ENCODE measurements at regions not wholly inside any gene's neighbourhood (a gene's known extent, or its start where the extent isn't known, plus 50 kb on each side); places are given as distances from the start of the nearest gene placed in this dataset.

DNA sequence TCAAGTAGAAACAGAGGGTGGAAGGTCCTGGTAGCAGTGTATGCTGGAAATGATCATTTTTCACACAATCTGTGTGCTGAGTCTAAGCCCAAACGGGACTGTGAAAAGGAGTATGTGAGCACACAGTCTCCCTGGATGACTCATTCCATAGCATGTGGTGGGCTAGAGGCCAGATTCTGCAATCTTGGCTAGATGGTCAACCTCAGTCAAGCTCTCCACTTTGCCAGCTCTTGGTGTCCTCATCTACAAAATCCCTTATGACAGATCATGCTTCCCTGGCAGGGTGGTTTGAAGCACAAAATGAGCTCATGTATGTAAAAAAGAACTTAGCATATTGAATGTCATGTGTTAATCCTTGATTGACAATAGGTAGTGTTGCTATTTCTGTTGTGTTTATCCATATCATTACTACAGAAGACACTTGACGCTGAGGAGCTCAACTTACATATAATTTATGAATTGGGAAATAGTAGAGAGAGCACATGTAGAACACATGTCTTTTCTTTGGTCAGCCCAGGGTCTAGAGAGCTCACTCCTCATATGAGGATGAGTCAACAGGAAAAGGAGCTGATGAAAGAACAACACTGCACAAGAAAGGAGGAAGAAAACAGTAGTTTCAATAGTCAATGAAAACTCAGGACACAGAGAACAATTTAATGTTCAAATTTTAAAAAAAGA is 517.5 kb downstream of the BCL11B start:
- no peak for DNase-seq (ENCODE audit: low read depth)

DNA sequence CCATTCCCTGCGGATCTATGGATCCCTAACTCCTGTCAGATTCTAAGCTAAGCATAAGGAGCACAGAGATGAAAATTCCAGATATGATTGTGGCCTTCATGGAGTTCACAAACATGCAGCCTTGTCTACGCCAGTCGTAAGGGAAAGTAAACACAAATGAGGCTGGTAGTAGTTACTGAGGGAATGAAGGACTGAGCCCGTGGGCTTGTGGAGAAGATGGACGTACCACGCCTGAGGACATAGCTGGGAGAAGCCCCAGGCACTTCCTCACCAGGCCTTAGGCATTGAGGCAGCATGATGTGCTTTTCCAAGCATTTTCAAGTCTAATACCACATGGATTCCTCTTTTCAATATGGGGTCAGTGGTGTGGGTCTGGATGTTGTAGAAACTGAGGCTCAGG is 515.2 kb downstream of the BCL11B start:
- DNase-seq (ENCODE audit: low read depth), result no peak

DNA sequence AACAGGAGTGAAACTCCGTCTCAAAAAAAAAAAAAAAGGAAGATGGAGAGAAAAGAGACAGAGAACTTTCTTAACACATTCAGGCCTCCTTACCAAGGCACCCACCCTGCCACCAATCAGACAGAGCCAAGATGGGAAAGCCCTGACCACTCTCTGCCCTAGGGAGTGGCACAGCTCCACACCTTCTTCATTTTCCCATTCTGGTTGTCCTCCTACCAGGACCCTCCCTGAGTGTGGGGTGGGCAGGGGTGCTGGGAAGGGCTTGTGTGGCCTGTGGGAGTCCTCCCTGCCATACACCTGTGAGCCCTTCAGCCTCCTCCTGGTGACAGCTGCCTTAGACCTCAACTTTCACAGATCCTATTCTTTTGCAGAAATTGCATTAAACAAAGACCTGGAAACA is 513.6 kb downstream of the BCL11B start:
- DNase-seq (ENCODE audit: low read depth), result no peak

DNA sequence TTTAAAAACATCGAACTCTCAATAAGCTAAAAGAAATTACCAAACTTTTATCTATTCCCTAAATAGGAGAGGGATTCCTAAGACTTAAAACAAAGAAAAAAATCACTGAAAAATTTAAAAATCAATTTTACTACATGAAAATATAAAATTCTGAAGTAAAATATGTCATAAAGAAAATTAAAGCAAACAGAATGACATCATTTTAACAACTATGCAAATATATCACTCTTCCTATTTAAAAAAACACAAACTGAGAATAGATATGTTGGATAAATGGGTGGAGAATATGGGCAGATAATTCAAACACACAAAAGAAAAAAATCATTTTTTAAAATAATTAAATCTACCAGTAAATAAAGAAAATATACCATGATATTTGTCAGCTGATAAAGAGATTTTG is 510.0 kb downstream of the BCL11B start:
- DNase-seq (ENCODE audit: low read depth), result no peak

DNA sequence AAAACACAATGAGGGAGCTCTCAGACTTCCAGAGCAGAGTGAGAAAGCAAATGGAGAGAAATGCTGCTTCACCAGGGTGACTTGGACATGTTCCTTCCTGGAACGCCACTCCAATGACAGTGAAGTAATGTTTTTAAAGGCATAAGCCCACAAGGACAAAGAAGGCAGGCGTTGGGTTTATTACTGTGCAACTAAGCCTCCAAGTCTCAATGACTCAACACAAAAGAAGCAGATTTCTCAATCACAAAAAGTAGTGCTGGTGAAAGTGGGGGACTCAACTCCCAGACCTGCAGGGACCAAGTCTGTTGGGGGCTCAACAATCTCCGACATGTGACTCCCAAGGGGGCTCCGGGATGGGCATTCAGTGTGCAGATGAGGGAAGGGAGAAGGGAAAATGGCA is 505.2 kb downstream of the BCL11B start:
- no peak for DNase-seq (ENCODE audit: low read depth)

DNA sequence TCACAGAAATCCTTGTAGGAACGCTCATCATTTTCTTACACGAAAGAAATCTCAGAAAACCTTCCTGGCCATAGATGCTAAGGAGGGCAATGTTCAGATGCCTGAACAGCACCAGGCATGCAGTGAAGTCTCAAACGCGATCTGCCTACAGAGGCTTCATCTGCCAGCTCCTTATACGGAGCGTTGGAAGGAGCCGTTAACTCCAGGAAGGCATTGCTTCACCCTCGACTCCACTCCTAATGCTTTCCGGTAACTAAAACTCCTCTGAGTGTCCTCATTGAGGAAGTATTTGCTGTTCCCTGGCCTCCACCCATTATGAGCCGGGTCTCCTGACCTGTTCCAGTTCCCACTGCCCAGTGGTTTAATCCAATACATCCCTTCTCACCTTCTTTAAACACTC is 502.7 kb downstream of the BCL11B start:
- DNase-seq (ENCODE audit: low read depth), result no peak

DNA sequence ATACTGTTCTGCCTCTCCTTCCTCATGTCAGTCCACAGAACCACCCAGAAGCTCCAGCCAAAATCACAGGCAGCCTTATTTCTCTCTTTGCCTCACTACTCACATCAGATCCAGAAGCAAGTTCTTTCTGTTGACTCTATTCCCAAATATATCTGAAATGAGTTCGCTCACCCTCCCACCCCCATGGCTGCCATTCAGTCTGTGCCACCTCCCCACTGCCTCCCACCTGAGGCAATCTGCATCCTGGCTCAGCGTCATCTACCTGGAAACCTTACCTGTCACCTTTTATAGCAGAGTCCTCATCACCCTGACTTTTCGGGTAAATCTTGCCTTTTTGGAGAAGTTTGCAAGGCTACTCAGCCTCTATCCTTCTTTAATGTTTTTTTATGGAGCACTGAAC is 501.8 kb downstream of the BCL11B start:
- no peak for DNase-seq (ENCODE audit: low read depth)

DNA sequence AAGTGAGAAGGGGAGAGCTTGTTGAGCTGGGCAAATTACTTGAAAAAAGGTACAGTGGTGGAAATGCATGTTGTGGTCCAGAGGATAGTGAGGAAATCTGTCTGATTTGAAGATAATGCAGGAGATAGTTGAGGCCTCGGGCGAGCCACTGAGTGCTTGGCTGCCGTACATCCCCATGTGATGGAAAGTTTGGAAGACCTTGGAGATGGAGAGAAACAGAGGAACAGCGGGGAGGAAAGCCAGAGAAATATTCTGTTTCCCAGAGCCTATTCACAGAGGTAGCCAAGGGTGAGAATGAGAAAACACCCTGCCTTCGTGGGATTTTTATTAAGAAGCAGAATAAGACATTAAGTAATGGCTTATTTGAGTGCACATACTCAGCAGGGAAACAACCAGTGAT is 498.2 kb downstream of the BCL11B start:
- DNase-seq (ENCODE audit: low read depth), result no peak

DNA sequence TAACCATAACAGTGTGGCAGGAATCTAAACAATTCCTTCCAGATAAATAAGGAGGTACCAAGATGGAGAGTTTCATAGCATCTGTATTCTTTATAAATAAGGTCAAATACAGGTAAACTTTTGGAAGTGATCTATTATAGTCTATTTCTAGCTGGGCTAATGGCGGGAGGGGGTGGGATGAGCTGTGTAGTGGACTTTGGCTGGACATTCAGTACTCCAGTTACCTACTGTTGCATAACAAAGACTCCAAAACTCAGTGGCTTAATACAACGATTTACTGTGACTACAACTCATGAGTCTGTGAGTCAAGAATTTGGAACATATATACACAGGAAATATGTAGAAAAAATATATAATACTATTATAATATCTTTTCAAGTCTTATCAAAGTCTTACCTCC is 496.1 kb downstream of the BCL11B start:
- DNase-seq (ENCODE audit: low read depth), result no peak

DNA sequence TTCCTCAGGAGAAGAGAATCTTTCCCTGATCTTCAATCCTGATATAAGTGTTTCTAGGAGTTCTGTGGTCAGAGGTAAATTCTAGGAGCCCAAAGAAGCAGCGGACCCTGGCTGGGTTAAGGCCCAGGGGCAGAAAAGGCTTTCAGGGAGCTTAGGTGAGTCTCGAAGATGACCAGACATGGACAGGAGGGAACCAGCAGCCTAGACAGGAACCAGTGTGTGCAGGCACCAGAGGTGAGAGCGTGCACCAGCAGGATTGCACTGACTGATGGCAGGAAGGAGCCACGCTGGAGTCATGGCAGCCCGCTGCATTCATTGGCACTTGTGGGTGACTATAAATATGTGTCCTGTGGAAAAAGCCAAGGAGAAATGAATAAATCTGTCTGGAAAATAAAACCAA is 489.9 kb downstream of the BCL11B start:
- DNase-seq (ENCODE audit: low read depth), result no peak

DNA sequence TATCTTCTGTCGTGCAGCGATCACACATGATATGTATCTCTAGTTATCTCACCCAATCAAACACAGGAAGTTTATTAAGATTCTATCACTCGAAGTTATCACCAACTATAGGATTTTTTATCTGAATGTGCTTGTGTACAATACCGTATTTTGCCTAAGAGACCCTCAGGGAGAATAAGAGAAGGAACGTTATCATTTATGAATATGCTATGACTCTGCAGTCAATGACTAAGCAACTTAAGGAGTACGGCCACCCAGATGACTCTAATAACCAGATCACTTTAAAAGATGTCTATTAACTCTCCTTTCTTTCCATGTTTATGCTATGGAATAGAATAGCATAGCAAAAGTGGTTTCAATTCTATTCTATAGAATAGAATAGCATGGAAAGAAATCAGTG is 486.4 kb downstream of the BCL11B start:
- no peak for DNase-seq (ENCODE audit: low read depth)

DNA sequence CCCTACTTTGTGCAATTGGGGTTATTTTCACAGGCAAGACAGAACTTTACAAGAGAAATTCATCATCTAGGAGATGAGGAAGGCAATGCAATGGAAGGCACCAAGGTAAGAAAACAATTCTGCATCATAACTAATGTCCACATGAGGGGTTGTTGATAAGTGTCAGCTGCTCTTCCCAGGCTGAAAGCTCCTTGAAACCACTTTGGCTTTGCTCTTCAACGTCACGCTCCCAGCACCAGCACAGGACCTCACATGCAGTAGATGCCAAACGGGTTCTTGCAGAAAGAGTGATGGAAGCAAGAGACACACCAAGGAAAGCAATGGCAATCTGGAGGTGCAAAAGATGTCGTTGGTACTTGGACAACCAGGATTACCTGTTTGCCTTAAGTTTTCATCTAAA is 485.5 kb downstream of the BCL11B start:
- no peak for DNase-seq (ENCODE audit: low read depth)

DNA sequence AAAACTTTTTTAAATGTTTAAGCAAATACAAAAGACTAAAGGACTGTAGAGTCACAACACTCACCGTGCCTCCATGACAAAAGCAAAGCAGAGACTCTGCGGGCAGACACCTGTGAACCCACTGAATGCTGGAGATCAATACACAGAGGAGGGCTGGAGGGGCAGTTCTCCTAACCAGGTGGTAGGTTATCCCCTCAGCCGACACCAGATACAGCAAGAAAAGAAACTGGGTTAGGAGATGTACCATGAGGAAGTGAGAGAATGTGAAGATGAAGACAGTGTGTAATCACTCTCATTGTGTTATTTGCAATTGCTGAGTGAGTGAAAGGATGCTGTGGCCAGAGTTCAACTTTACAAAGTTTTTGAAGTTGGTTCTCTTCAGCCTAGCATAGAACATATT is 480.3 kb downstream of the BCL11B start:
- DNase-seq (ENCODE audit: low read depth), result no peak

DNA sequence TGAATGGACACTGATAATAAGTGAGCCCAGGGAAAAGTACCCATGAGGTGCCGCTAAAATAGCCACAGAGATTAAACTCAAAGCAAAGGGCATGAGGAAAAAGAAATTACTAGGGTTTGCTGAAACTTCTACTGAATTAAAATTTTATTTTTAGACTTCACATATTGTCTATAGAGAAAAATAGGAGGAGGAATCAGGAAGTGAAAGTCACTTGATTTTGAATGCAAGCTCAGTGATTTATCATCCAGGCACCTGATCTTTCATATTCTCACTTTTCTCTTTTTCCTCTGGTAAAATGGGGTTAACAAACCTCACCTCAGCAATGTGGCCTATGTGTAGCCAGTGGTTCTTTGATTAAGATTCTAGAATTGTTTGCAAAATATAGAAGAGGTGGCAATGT is 479.8 kb downstream of the BCL11B start:
- no peak for DNase-seq (ENCODE audit: low read depth)

DNA sequence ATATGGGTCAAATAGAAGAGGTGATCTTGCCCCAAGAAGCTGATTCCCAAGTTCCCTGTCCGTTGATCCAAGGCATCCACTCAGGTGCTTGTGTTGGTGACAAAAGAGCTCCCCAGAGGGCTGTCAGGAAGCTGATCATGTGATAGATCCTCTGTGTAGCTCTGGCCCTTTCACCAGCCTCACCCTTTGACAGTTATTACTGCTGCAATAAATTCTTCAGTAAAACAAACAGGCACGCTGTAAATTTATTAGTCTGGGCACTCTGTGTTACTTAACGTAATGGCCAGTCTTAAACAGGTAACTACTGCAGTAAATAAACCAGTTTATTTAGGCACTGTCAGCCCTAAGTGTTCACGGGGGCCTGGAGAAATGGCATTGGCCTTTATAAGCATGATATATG is 473.9 kb downstream of the BCL11B start:
- DNase-seq (ENCODE audit: low read depth), result no peak

DNA sequence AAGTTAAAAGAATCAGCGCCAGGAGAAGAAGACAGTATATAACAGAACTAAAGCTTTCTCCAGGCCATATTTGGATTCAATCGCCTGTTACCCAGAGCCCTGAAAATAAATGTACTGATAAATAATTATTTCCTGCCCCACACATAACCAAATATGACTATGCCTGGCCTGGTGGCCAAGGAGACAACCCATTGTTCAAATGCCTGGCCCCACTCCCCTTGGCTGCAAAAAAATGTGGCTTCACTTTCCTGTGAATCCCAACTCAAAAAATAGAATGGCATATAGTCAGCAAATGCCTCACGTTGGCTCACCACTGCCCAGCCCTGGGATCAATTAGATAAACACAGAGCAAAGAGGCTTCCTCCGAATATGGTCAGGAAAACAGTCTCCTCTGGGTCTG is 472.1 kb downstream of the BCL11B start:
- no peak for DNase-seq (ENCODE audit: low read depth)

DNA sequence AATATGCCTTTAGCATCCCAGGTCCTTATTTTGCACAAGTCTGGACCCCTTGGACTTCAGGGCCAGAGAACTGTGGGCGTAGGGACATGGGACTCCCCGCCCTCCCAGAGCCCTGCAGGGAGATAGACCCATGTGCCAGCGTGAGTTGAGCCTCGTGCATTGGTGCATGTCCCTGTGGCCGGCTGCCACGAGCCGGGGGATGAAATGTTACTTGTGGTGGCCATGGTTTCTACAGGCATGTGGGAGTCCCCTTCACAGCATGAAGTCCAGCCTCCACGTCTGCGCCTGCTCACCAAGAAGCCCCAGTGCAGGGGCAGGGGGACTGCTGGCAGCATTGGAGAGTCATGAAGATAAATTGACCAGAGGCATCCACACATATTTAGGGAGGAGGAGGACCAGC is 470.0 kb downstream of the BCL11B start:
- no peak for DNase-seq (ENCODE audit: low read depth)

DNA sequence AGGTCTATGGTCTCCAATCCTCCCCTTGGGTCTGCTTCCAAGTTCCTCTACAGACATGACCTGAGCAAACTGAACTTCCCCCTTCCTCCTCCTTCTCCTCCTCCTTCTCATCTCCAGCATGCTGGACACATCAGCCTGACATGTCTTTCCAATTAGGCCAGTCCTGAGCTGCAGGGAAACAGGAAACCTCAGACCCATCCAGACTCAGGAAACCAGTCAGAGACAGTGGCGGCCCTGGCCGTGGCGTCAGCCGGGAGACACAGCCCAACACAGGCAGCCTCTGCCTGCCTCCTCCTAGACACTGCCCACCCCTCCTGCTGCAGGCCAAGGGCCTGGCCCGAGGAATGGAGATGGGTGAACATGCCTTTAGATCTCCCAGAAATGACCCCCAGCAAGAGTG is 468.8 kb downstream of the BCL11B start:
- DNase-seq (ENCODE audit: low read depth), result no peak

DNA sequence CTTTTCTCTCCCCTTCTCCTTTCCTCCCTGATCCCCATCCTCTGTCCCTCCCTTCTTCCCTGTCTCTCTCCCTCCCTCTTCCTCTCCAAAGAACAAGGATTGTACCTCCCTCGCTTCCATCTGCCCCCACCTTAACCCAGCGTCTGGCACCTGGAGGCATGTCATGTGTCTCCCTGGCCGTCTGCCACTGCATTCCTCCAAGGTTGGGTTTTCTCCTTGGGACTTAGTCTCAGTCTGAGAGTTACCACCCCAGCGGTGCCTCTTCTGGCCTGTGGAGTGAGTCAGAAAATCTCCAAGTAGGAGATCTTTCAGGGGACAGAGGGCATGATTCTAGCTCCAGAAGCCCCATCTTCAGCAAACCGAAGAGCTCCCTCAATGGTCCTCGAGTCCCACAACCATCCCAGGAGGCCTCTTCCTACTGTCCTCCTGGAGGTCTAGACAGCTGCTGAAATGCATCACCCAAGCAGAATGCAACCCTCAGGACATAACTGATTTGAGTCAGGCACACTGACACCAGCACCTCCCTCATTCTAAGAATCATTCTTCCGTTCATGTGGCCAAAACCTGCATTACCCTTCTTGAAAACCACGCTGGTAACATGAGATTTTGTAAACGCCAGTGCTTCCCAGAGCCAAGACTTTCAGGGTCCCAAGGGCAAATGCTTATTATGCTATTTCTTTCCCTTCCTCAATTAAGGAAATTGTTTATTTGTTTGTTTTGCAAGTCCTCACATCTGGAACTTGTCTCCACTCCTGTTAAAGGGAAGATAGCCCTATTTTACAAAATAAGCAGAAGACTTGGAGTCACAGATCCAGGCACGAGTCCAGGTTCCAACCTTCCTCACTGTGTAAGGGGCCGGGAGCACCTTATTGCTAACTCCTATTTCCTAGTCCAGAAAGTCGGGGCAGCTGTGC is 463.2 kb downstream of the BCL11B start:
- DNase-seq (ENCODE audit: low read depth), result no peak

DNA sequence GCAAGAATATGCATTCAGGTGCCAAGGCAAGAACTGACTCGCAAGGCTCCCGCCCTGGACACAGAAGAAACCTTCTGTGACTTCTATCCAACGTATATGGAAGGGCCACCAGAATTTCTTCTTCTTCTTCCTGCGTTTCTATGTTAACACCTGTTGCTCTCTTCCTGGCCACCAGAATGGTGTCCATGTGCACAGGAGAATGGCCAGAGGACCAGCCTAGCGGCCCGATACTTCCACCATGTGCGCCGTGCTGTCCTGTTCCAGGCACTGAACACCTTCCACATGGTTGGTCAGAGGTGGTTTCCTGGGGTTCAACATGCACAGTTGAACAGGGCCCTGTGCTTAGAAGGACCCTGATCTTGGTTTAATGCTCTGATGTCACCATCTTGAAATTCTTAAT is 455.8 kb downstream of the BCL11B start:
- no peak for DNase-seq (ENCODE audit: low read depth)

DNA sequence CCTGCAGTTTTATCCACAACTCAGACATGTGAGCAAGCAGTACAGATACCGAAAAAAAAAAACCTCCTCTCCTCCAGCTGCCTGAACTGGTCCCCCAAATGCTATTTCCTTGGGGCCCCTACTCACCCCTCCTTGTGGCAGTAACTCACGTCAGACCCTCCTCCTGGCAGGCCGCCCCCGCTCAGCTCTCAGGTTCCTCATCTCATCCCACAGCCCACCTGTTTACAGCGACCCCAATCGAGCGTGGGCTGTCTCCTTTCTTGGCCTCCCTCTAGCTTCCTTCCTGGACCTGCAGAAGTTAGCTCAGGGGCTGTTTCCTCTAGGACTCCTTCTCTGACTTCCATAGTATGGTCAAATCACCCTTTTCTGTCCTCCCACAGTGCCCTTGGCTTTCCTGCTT is 455.3 kb downstream of the BCL11B start:
- no peak for DNase-seq (ENCODE audit: low read depth)

DNA sequence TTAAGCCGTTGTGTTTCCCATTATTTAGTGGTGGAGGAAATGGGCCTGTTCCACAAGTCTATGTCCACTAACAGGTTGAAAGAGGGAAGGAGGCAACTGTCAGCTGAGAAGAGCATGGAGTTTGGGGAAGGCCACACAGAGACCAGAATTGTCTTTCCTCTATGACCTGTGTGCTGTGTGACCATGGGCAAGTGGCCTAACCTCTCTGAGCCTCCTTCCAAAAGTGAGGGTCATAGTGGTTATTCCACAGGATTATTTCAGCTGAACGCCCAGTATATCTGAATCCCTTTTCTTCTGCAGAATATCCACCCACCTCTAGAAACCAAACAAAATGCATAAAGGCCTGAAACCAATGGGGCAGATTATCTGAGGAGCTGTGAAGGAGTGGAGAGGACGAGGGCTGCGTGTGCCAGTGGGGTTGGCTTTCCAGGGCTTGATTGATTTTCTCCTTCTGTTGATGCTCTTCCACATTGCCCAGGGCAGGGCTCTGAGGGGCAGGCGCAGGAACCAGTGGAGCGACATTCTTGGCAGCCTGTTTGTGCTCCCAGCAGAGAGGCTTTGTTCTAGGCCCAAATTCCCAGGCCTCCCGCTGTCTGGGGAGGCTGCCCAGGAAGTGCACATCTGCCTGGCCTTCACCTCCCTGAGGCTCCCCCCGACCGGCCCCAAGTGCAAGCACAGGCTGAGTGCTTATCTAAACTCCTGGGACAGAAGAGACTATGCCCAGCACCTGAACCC is 452.7 kb downstream of the BCL11B start:
- DNase-seq (ENCODE audit: low read depth), result no peak

DNA sequence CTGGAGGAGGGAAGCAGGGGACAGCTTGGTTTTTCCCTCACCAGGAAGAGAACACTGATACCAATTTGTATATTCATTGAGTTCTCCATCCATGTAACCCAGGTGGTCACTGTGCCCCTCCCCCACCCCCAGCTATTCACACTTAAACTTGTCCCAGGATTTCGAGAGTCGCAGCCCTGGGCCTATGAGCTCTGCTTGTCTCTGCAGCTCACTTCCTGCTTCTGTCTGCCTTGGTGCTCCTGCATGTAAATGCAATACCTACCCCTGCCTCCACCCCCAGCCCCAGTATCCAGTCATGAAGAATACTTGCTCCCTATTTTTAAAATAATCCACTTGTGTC is 452.2 kb downstream of the BCL11B start:
- no peak for DNase-seq (ENCODE audit: low read depth)

Measured in GM04504 (cell line).